ENCODE measurements at regions not wholly inside any gene's neighbourhood (a gene's known extent, or its start where the extent isn't known, plus 50 kb on each side); places are given as distances from the start of the nearest gene placed in this dataset.

DNA sequence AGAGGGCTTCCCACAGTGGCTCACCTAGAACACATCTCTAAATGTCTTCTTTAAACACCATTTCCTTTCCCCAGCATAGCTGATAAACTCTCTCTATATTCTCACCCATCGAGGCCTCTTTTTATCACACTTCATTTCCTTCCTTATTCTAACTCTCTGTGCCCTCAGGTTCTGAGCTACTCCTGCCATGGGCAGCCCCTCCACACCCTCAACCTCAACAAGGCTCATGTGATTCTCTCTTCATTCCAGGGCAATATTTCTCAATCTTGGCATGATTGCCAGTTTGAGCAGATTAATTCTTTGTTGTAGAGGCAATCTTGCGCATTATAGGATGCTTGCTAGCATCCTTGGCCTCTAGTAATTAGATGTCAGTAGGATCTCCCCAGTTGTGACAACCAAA is 999.1 kb downstream of the TSN start:
- peak overlapping the region; percentile 43 for H3K27ac Mint-ChIP-seq (ENCODE audit: unreplicated experiment)
- TF ChIP-seq, protein P1, sequence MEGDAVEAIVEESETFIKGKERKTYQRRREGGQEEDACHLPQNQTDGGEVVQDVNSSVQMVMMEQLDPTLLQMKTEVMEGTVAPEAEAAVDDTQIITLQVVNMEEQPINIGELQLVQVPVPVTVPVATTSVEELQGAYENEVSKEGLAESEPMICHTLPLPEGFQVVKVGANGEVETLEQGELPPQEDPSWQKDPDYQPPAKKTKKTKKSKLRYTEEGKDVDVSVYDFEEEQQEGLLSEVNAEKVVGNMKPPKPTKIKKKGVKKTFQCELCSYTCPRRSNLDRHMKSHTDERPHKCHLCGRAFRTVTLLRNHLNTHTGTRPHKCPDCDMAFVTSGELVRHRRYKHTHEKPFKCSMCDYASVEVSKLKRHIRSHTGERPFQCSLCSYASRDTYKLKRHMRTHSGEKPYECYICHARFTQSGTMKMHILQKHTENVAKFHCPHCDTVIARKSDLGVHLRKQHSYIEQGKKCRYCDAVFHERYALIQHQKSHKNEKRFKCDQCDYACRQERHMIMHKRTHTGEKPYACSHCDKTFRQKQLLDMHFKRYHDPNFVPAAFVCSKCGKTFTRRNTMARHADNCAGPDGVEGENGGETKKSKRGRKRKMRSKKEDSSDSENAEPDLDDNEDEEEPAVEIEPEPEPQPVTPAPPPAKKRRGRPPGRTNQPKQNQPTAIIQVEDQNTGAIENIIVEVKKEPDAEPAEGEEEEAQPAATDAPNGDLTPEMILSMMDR (IDR thresholded peaks at IDR 0.05; ENCODE audit: unreplicated experiment): no peak

DNA sequence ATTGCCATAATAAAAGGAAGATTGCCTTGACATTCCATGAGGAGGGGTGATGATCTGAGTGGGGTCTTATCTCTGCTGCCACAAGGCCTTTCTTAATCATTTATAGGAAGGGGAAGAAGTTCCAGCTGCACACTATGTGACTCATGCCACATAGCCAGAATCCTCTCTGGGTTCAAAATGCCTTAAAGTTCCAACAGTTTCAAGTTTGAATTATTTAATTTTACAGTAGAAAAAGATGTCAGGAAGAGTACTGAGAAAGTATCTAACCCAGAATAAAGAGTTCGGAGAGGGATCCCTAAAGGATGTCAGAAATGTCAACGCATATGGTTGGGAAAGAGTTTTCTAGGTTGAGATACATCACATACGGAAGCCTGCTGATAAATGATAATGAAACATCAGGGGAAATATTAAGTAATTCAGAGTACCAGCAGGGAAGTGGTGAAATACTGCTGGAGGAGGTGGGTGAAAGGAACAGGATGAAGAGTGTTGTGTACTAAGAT is 999.9 kb downstream of the TSN start:
- no peaks in the 10 kb centered on the region for H3K36me3 Mint-ChIP-seq (ENCODE audit: low read depth, unreplicated experiment)
- DNase-seq (ENCODE audit: low spot score): no peak
- TF ChIP-seq, protein P1 (IDR thresholded peaks at IDR 0.05; ENCODE audit: unreplicated experiment): no peak
- no peaks in the 10 kb centered on the region for H3K27me3 Mint-ChIP-seq (ENCODE audit: unreplicated experiment)
- H3K4me3 Mint-ChIP-seq (ENCODE audit: unreplicated experiment): no peak overlapping the region
- no peaks in the 10 kb centered on the region for H3K4me1 Mint-ChIP-seq (ENCODE audit: unreplicated experiment)
- no peaks in the 10 kb centered on the region for H3K9me3 Mint-ChIP-seq (ENCODE audit: unreplicated experiment)
- no peak overlapping the region for H3K27ac Mint-ChIP-seq (ENCODE audit: unreplicated experiment)

More for the DNA sequence above, 999.1 kb downstream of the TSN start:
- DNase-seq (ENCODE audit: low spot score): no peak
- no peaks in the 10 kb centered on the region for H3K36me3 Mint-ChIP-seq (ENCODE audit: low read depth, unreplicated experiment)
- no peaks in the 10 kb centered on the region for H3K9me3 Mint-ChIP-seq (ENCODE audit: unreplicated experiment)
- no peaks in the 10 kb centered on the region for H3K4me1 Mint-ChIP-seq (ENCODE audit: unreplicated experiment)
- H3K4me3 Mint-ChIP-seq (ENCODE audit: unreplicated experiment): no peak overlapping the region
- no peaks in the 10 kb centered on the region for H3K27me3 Mint-ChIP-seq (ENCODE audit: unreplicated experiment)

DNA sequence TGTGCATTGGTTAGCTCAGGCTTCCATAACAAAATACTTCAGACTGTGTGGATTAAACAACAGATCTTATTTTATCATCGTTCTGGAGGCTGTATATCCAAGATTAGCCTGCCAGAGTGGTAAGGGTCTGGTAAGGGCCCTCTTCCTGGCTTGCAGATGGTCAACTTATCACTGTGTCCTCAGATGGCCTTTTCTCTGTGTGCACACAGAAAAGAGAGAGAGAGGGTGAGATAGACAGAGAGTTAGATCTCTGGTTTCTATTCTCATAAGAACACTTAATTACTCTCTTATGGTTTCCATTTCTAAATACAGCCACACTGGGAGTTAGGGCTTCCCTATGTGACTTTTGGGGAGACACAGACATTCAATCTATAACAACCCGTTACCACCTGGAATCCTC is 1003.5 kb downstream of the TSN start:
- H3K9me3 Mint-ChIP-seq (ENCODE audit: unreplicated experiment): no peaks in the 10 kb centered on the region
- H3K4me1 Mint-ChIP-seq (ENCODE audit: unreplicated experiment): no peaks in the 10 kb centered on the region
- no peak overlapping the region for H3K27ac Mint-ChIP-seq (ENCODE audit: unreplicated experiment)
- no peak overlapping the region for H3K4me3 Mint-ChIP-seq (ENCODE audit: unreplicated experiment)
- no peaks in the 10 kb centered on the region for H3K27me3 Mint-ChIP-seq (ENCODE audit: unreplicated experiment)
- H3K36me3 Mint-ChIP-seq (ENCODE audit: low read depth, unreplicated experiment): no peaks in the 10 kb centered on the region
- TF ChIP-seq, protein P1 (IDR thresholded peaks at IDR 0.05; ENCODE audit: unreplicated experiment): no peak
- DNase-seq (ENCODE audit: low spot score): no peak

DNA sequence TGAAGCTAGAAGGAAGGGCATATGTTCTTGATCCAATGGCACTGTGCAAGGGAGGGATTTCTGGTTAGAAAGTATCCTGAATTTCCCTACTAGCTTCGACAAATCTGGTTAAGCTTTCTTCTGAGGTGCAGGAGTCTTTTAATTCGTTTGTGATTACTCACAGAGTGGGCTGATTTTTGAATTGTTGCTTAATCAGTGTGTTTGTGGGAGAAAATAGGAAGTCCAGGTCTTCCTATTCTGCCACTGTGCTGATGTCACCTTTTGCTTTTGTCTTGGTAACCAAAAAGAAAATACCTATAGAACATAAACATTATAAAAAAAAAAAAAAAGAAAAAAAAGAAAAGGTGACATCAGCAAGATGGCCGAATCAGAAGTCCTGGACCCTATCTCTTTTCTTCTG is 1008.6 kb downstream of the TSN start:
- Mint-ChIP-seq H3K9me3 (ENCODE audit: unreplicated experiment) (no peaks in the 10 kb centered on the region), H3K4me1 (ENCODE audit: unreplicated experiment) (no peaks in the 10 kb centered on the region), H3K27ac (ENCODE audit: unreplicated experiment) (no peak overlapping the region), H3K4me3 (ENCODE audit: unreplicated experiment) (no peak overlapping the region), H3K36me3 (ENCODE audit: low read depth, unreplicated experiment) (no peaks in the 10 kb centered on the region), H3K27me3 (ENCODE audit: unreplicated experiment) (no peaks in the 10 kb centered on the region)
- TF ChIP-seq, protein P1 (IDR thresholded peaks at IDR 0.05; ENCODE audit: unreplicated experiment): no peak
- DNase-seq (ENCODE audit: low spot score): no peak

DNA sequence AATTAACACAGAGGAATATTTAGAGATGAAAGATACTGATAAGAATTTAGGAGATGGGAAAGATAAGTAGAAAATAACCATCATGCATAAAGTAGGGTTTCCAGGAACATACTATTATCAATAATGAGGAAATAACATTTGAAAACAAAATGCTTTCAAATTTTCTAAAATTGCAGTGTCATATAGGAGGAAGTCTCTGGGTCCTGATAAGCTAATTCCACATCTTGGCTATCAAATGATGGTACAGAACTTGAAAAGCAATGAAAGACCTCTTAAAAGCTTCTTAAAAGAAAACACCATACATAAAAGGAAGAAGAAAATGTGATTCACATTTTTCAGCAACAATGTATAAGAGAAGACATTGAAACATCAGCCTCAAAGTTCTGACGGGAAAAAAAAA is 1024.8 kb downstream of the TSN start:
- TF ChIP-seq, protein P1 (IDR thresholded peaks at IDR 0.05; ENCODE audit: unreplicated experiment): no peak
- Mint-ChIP-seq H3K27me3 (ENCODE audit: unreplicated experiment) (no peaks in the 10 kb centered on the region), H3K27ac (ENCODE audit: unreplicated experiment) (no peak overlapping the region)

More for the DNA sequence above, 1024.8 kb downstream of the TSN start:
- H3K4me3 Mint-ChIP-seq (ENCODE audit: unreplicated experiment): no peak overlapping the region
- H3K36me3 Mint-ChIP-seq (ENCODE audit: low read depth, unreplicated experiment): no peaks in the 10 kb centered on the region
- no peak for DNase-seq (ENCODE audit: low spot score)
- H3K9me3 Mint-ChIP-seq (ENCODE audit: unreplicated experiment): peaks cover 4% of the 10 kb centered on the region
- H3K4me1 Mint-ChIP-seq (ENCODE audit: unreplicated experiment): no peaks in the 10 kb centered on the region

Data from endothelial cell (in vitro differentiated cells).